Endodermal cell (in vitro differentiated cells): ENCODE measurements at regions not wholly inside any gene's neighbourhood (a gene's known extent, or its start where the extent isn't known, plus 50 kb on each side); places are given as distances from the start of the nearest gene placed in this dataset.
"Not testable (repeated sequence)": the region's sequence is repeated elsewhere in the genome, so short reads cannot be mapped to it uniquely, and the experiment has no call there.

Source experiments
- DNase-seq: peaks from one replicate; pipeline ENCODE4 v3.0.0-alpha.2; 2017
- H3K27ac ChIP-seq: 2 replicates; pipeline ENCODE4 v1.5.1; 2013; ENCODE audit warnings: mild to moderate bottlenecking, low read depth, low read length, moderate library complexity
- H3K27me3 ChIP-seq: 2 replicates; pipeline ENCODE4 v1.6.1; 2013; ENCODE audit warnings: mild to moderate bottlenecking, low read length, moderate library complexity; ENCODE audit not compliant: insufficient read depth, control insufficient read depth, poor library complexity, severe bottlenecking
- H3K36me3 ChIP-seq: 2 replicates; pipeline ENCODE4 v1.7.0; 2013; ENCODE audit warnings: mild to moderate bottlenecking, low read length, moderate library complexity; ENCODE audit not compliant: control insufficient read depth, insufficient read depth
- H3K4me1 ChIP-seq: one replicate; pipeline ENCODE4 v1.7.0; 2013; ENCODE audit warnings: low read length; ENCODE audit not compliant: control insufficient read depth, insufficient read depth
- H3K4me3 ChIP-seq: 2 replicates; pipeline ENCODE4 v1.5.1; 2013; ENCODE audit warnings: mild to moderate bottlenecking, low read length, moderate library complexity
- H3K9ac ChIP-seq: 2 replicates; pipeline ENCODE4 v1.6.1; 2013; ENCODE audit warnings: mild to moderate bottlenecking, low read length, moderate library complexity; ENCODE audit not compliant: poor library complexity, severe bottlenecking; ENCODE audit errors: extremely low read depth
- H3K9me3 ChIP-seq: 2 replicates; pipeline ENCODE4 v1.6.1; 2013; ENCODE audit warnings: mild to moderate bottlenecking, low read length, moderate library complexity; ENCODE audit not compliant: control insufficient read depth
- H3K27ac Mint-ChIP-seq: 2 replicates; pipeline ENCODE4 v1.8.0; 2020; ENCODE audit warnings: mixed read lengths
- H3K27me3 Mint-ChIP-seq: 2 replicates; pipeline ENCODE4 v1.8.0; 2021; ENCODE audit warnings: mild to moderate bottlenecking, mixed read lengths; ENCODE audit not compliant: insufficient read depth
- H3K36me3 Mint-ChIP-seq: 2 replicates; pipeline ENCODE4 v1.8.0; 2020; ENCODE audit warnings: low read depth, mixed read lengths
- H3K4me1 Mint-ChIP-seq: 2 replicates; pipeline ENCODE4 v1.8.0; 2020; ENCODE audit warnings: mixed read lengths
- H3K4me3 Mint-ChIP-seq: 2 replicates; pipeline ENCODE4 v1.8.0; 2020; ENCODE audit warnings: mild to moderate bottlenecking, moderate library complexity, mixed read lengths
- H3K9me3 Mint-ChIP-seq: 2 replicates; pipeline ENCODE4 v1.8.0; 2020; ENCODE audit warnings: mild to moderate bottlenecking, mixed read lengths
- WGBS, 2 experiments: methylation state at CpG; one replicate each; pipeline versions ENCODE4 v1.1.5 to v1.1.7; 2013; ENCODE audit warnings: missing lambda C conversion rate in 2 of 2, mixed read lengths in 1 of 2; ENCODE audit not compliant: insufficient coverage in 1 of 2, insufficient read length in 1 of 2; 5-methylcytosine and 5-hydroxymethylcytosine counted together
- TF ChIP-seq, protein P1 (sequence below): fragments of 200-600 bp; sonication (generic); conservative IDR thresholded peaks from 2 replicates; pipeline ENCODE4 v1.5.0; 2021; ENCODE audit warnings: antibody characterized with exemption, mild to moderate bottlenecking

DNA sequence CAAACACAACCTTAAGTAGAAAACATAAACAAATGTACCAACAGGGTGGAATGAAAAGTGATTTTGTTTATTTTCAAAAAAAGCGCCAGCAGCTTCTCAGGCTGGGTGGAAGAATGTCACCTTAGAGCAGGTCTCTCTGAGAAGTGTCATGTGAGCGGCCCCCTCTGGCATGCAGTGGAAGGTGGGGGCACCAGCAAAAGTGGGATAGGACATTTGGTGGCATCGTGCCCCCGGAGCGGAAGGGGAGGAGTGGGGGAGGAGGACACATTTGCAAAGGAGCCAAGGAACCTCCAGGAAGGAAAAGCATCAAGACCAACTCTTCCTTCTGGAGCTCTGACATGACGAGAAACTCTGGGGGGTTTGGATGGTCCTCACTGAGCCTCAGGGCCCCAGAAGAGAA is 635.3 kb downstream of the UQCRFS1 start:
- Mint-ChIP-seq H3K9me3 (no peaks in the 10 kb centered on the region), H3K27ac (no peak overlapping the region), H3K27me3 (no peaks in the 10 kb centered on the region), H3K36me3 (no peaks in the 10 kb centered on the region), H3K4me1 (peaks cover 16% of the 10 kb centered on the region), H3K4me3 (no peak overlapping the region)
- TF ChIP-seq, protein P1, sequence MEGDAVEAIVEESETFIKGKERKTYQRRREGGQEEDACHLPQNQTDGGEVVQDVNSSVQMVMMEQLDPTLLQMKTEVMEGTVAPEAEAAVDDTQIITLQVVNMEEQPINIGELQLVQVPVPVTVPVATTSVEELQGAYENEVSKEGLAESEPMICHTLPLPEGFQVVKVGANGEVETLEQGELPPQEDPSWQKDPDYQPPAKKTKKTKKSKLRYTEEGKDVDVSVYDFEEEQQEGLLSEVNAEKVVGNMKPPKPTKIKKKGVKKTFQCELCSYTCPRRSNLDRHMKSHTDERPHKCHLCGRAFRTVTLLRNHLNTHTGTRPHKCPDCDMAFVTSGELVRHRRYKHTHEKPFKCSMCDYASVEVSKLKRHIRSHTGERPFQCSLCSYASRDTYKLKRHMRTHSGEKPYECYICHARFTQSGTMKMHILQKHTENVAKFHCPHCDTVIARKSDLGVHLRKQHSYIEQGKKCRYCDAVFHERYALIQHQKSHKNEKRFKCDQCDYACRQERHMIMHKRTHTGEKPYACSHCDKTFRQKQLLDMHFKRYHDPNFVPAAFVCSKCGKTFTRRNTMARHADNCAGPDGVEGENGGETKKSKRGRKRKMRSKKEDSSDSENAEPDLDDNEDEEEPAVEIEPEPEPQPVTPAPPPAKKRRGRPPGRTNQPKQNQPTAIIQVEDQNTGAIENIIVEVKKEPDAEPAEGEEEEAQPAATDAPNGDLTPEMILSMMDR: no peak
- Histone ChIP-seq H3K9ac (no peak overlapping the region), H3K4me3 (no peak overlapping the region), H3K27me3 (no peaks in the 10 kb centered on the region), H3K27ac (no peak overlapping the region), H3K36me3 (no peaks in the 10 kb centered on the region), H3K4me1 (no peaks in the 10 kb centered on the region), H3K9me3 (no peaks in the 10 kb centered on the region)
- DNase-seq: peak; percentile 17
- 93 to 96% methylated on average over 4 to 6 of the region's 6 CpGs for WGBS, 2 experiments

DNA sequence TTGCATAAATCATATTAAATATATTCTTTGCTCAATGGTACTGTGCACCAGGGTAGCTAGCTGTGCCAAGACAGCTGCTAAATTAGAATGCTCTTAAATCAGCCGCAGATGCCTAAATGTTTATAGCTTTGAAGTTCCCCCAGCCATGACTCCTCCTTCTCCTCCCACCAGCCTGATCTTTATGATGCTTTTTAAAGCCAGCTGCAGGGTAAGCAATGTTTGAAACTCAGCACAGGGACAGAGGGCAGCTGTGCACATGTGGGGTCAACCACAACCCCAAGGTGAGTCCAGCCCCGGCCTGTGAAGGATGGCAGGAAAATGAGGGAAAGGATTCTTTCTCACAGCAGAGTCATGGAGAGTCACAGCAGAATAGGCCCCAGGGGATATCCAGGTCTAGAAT is 635.7 kb downstream of the UQCRFS1 start:
- peaks cover 15% of the 10 kb centered on the region for H3K4me1 Mint-ChIP-seq
- no peaks in the 10 kb centered on the region for H3K36me3 Mint-ChIP-seq
- H3K27ac Mint-ChIP-seq: no peak overlapping the region

GRCh38 chr19:28575816-28576215 is 637.1 kb downstream of the UQCRFS1 start:
- H3K9me3 ChIP-seq: no peaks in the 10 kb centered on the region
- H3K36me3 ChIP-seq: no peaks in the 10 kb centered on the region
- H3K27ac ChIP-seq: no peak overlapping the region
- Mint-ChIP-seq H3K9me3 (no peaks in the 10 kb centered on the region), H3K4me3 (no peak overlapping the region), H3K36me3 (no peaks in the 10 kb centered on the region), H3K27ac (no peak overlapping the region), H3K4me1 (peaks cover 6% of the 10 kb centered on the region), H3K27me3 (no peaks in the 10 kb centered on the region)
- DNase-seq: peak; percentile 6
- H3K27me3 ChIP-seq: no peaks in the 10 kb centered on the region
- H3K4me1 ChIP-seq: no peaks in the 10 kb centered on the region
- H3K4me3 ChIP-seq: no peak overlapping the region
- TF ChIP-seq, protein P1: no peak
- no peak overlapping the region for H3K9ac ChIP-seq

More for the DNA sequence above, 635.7 kb downstream of the UQCRFS1 start:
- H3K4me3 Mint-ChIP-seq: no peak overlapping the region
- Histone ChIP-seq H3K4me1 (no peaks in the 10 kb centered on the region), H3K27ac (no peak overlapping the region), H3K36me3 (no peaks in the 10 kb centered on the region), H3K9ac (no peak overlapping the region), H3K4me3 (no peak overlapping the region), H3K27me3 (no peaks in the 10 kb centered on the region), H3K9me3 (no peaks in the 10 kb centered on the region)
- DNase-seq: peak; percentile 16
- WGBS, 2 experiments: 80% methylated on average over 1 to 2 of the region's 2 CpGs
- H3K27me3 Mint-ChIP-seq: no peaks in the 10 kb centered on the region
- TF ChIP-seq, protein P1: no peak
- H3K9me3 Mint-ChIP-seq: no peaks in the 10 kb centered on the region

GRCh38 chr19:28575312-28575711 is 637.6 kb downstream of the UQCRFS1 start:
- not testable (repeated sequence) for H3K27me3 ChIP-seq, DNase-seq, H3K4me1 Mint-ChIP-seq, H3K4me3 Mint-ChIP-seq, H3K4me3 ChIP-seq, H3K9me3 ChIP-seq, H3K4me1 ChIP-seq, H3K27ac ChIP-seq, H3K36me3 Mint-ChIP-seq, H3K9me3 Mint-ChIP-seq, H3K9ac ChIP-seq, H3K36me3 ChIP-seq, H3K27me3 Mint-ChIP-seq, H3K27ac Mint-ChIP-seq
